Esophagus (tissue), 2 donors: ENCODE measurements at regions not wholly inside any gene's neighbourhood (a gene's known extent, or its start where the extent isn't known, plus 50 kb on each side); places are given as distances from the start of the nearest gene placed in this dataset.

Experiments
- H3K27ac ChIP-seq, 2 donors: one replicate each; pipeline ENCODE4 v1.5.1; 2013; ENCODE audit warnings: low read depth in 2 of 2, mild to moderate bottlenecking in 2 of 2, inconsistent platforms in 1 of 2, low read length in 1 of 2, moderate library complexity in 1 of 2
- H3K27me3 ChIP-seq, 2 donors: one replicate each; pipeline ENCODE4 v1.6.1; 2013; ENCODE audit warnings: low read length in 2 of 2, control low read depth in 1 of 2, mild to moderate bottlenecking in 1 of 2; ENCODE audit not compliant: insufficient read depth in 2 of 2, control insufficient read depth in 1 of 2
- H3K36me3 ChIP-seq, 2 donors: one replicate each; pipeline ENCODE4 v1.6.1; 2013; ENCODE audit warnings: low read length in 1 of 2; ENCODE audit not compliant: control insufficient read depth in 2 of 2, insufficient read depth in 2 of 2
- H3K4me1 ChIP-seq, 2 donors: one replicate each; pipeline ENCODE4 v1.6.1; 2013; ENCODE audit warnings: low read length in 1 of 2; ENCODE audit not compliant: control insufficient read depth in 2 of 2, insufficient read depth in 2 of 2
- H3K4me3 ChIP-seq, 2 donors: one replicate each; pipeline ENCODE4 v1.5.1; 2013; ENCODE audit warnings: low read length in 2 of 2, mild to moderate bottlenecking in 2 of 2, low read depth in 1 of 2, moderate library complexity in 1 of 2
- H3K9me3 ChIP-seq, 2 donors: one replicate each; pipeline ENCODE4 v1.6.1; 2013; ENCODE audit warnings: mild to moderate bottlenecking in 2 of 2, low read depth in 1 of 2, low read length in 1 of 2, moderate library complexity in 1 of 2; ENCODE audit not compliant: control insufficient read depth in 2 of 2, insufficient read depth in 1 of 2
- WGBS, 2 donors: extraction: QIAGEN DNeasy Blood & Tissue Kit; methylation state at CpG; one replicate each; pipeline ENCODE4 v1.1.7; 2013; 5-methylcytosine and 5-hydroxymethylcytosine counted together
- donor health status: healthy with polysubstance abuse.
- donor health status: Bipolar disorder and iron deficiency.

DNA sequence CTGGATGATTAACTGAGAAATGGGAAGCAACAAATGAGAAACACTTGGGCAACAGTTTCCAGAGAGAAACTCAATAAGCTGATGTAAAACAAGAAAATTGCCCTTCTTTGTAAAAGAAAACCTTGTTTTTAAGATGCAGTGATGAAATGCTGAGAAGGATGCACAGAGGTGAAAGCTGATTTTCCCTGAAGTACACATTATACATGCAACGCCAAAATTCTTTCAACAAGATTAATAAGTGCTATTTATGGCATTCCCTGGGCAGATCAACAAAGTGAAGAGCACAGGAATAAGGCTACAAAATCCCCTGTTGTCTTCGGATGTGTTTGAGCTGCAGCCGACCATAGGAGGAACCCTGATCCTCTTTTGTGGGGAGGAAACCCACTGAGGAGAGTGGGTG, 208.0 kb upstream of the ANKH start:
- Histone ChIP-seq H3K36me3 (no peaks in the 10 kb centered on the region), H3K27me3 (no peaks in the 10 kb centered on the region), H3K9me3 (no peaks in the 10 kb centered on the region), H3K4me3 (no peak overlapping the region), H3K27ac (no peak overlapping the region), H3K4me1 (peaks cover 0 to 4% of the 10 kb centered on the region in 2 donors)
- WGBS, 2 donors, result 38 to 46% methylated on average over 3 of the region's 3 CpGs

DNA sequence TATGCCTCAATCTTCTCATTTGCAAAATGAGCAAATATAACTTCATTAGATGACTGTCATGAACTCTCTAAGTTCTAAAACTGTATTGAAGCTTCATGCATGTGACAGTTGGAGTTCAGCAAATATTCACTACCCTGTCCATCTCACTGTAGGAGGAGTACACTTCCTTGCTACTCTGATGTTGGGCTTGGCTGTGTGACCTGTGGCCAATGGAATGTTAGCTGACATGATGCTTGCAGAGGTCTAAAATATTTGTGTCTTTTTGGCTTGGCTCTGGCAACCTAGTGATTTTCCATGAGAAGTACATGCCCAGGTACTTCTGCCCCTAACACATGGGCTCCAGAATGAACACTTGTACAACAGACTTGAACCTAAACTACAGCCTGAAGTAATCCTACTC, 203.1 kb upstream of the ANKH start:
- Histone ChIP-seq H3K4me1 (peaks cover 0 to 4% of the 10 kb centered on the region in 2 donors), H3K36me3 (no peaks in the 10 kb centered on the region), H3K27ac (no peak overlapping the region), H3K9me3 (no peaks in the 10 kb centered on the region), H3K4me3 (no peak overlapping the region), H3K27me3 (no peaks in the 10 kb centered on the region)

GRCh38 chr5:15073453-15073852, 201.9 kb upstream of the ANKH start:
- Histone ChIP-seq H3K4me1 (peaks cover 0 to 4% of the 10 kb centered on the region in 2 donors), H3K27ac (no peak overlapping the region), H3K27me3 (no peaks in the 10 kb centered on the region), H3K4me3 (no peak overlapping the region), H3K9me3 (no peaks in the 10 kb centered on the region), H3K36me3 (no peaks in the 10 kb centered on the region)
- WGBS, 2 donors, result 76 to 83% methylated on average over 3 of the region's 3 CpGs

DNA sequence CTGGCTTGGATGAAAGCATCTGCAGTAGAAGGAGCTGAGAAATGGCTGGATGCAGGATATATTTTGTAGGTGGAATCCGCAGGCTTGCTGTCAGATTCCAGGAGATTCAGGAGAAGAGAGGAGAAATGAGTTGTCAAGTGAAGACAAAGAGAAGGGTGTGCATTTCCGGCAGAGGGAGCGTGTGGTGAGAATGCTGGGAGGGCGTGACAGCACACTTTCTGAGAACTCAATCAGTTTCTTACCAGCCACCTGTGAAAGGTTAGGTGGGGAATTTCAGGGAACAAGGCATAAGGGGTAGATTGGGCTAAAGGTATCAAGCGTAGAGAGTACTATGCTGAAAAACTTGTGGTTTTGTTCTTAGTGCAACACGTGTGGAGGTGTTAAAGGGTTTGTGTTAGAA, 199.3 kb upstream of the ANKH start:
- no peak overlapping the region for H3K27ac ChIP-seq
- H3K9me3 ChIP-seq, result no peaks in the 10 kb centered on the region
- H3K4me1 ChIP-seq, result no peaks in the 10 kb centered on the region
- no peak overlapping the region for H3K4me3 ChIP-seq
- H3K36me3 ChIP-seq, result no peaks in the 10 kb centered on the region
- H3K27me3 ChIP-seq, result no peaks in the 10 kb centered on the region
- WGBS, 2 donors, result 80 to 82% methylated on average over 6 of the region's 6 CpGs

GRCh38 chr5:15069407-15069905, 197.9 kb upstream of the ANKH start:
- H3K27me3 ChIP-seq, result no peaks in the 10 kb centered on the region
- no peak overlapping the region for H3K4me3 ChIP-seq
- WGBS, 2 donors, result 47 to 52% methylated on average over 1 of the region's 1 CpG
- no peaks in the 10 kb centered on the region for H3K9me3 ChIP-seq
- no peak overlapping the region for H3K27ac ChIP-seq
- H3K4me1 ChIP-seq, result no peaks in the 10 kb centered on the region
- no peaks in the 10 kb centered on the region for H3K36me3 ChIP-seq

DNA sequence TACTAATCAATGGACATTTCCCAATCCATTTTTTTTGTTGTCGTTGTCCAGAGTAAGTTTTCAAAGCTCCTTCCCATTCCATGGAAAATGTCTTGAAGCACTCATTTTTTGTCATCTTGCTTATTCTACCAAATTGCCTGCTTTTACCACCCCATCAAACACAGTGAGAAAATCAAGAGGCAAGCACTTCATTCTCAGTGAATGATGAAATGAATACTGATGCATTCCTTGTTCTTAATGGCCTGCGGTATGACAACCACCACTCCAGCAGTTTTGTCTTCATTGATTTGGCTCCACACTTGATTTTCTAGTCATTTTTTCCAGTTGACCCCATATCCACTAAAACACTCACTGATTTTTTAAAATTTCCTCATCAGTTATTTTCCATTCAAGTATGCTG, 193.5 kb upstream of the ANKH start:
- 76 to 82% methylated on average over 2 of the region's 2 CpGs for WGBS, 2 donors
- Histone ChIP-seq H3K4me1 (no peaks in the 10 kb centered on the region), H3K4me3 (no peak overlapping the region), H3K27me3 (no peaks in the 10 kb centered on the region), H3K9me3 (no peaks in the 10 kb centered on the region), H3K27ac (no peak overlapping the region), H3K36me3 (no peaks in the 10 kb centered on the region)

DNA sequence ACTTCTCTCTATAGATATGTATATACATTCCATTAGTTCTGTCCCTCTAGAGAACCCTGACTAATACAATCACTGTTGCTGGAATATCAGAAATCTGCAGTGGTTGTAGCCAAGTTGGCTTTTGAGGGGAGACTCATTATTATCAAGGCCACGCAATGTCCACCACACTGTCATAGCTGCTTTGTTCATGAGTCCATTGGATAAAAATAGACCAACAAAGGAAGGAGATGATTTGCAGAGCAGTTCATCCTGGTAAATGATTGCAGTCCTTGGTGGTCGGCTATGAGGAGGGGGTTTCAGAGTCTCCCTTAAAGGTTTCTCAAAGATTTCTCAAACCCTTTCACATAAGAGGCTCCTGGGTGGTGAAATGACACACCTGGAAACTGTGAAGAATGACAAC, 192.8 kb upstream of the ANKH start:
- WGBS, 2 donors, result 68 to 86% methylated on average over 2 of the region's 2 CpGs
- Histone ChIP-seq H3K4me3 (no peak overlapping the region), H3K27me3 (no peaks in the 10 kb centered on the region), H3K9me3 (no peaks in the 10 kb centered on the region), H3K4me1 (no peaks in the 10 kb centered on the region), H3K27ac (no peak overlapping the region), H3K36me3 (no peaks in the 10 kb centered on the region)

- H3K36me3 ChIP-seq, result no peaks in the 10 kb centered on the region
- H3K4me3 ChIP-seq, result no peak overlapping the region
- H3K4me1 ChIP-seq, result peaks cover 0 to 2% of the 10 kb centered on the region in 2 donors
- 79 to 81% methylated on average over 6 of the region's 6 CpGs for WGBS, 2 donors
- H3K27me3 ChIP-seq, result no peaks in the 10 kb centered on the region
- peaks cover 0 to 10% of the 10 kb centered on the region in 2 donors for H3K9me3 ChIP-seq
- no peak overlapping the region for H3K27ac ChIP-seq
Observed at GRCh38 chr5:15056988-15057592, 185.5 kb upstream of the ANKH start.

- no peaks in the 10 kb centered on the region for H3K27me3 ChIP-seq
- no peak overlapping the region for H3K27ac ChIP-seq
- no peaks in the 10 kb centered on the region for H3K4me1 ChIP-seq
- H3K4me3 ChIP-seq, result no peak overlapping the region
- H3K9me3 ChIP-seq, result no peaks in the 10 kb centered on the region
- WGBS, 2 donors, result 75 to 79% methylated on average over 3 of the region's 3 CpGs
- H3K36me3 ChIP-seq, result no peaks in the 10 kb centered on the region
Observed at GRCh38 chr5:15044521-15044920, 172.9 kb upstream of the ANKH start.

DNA sequence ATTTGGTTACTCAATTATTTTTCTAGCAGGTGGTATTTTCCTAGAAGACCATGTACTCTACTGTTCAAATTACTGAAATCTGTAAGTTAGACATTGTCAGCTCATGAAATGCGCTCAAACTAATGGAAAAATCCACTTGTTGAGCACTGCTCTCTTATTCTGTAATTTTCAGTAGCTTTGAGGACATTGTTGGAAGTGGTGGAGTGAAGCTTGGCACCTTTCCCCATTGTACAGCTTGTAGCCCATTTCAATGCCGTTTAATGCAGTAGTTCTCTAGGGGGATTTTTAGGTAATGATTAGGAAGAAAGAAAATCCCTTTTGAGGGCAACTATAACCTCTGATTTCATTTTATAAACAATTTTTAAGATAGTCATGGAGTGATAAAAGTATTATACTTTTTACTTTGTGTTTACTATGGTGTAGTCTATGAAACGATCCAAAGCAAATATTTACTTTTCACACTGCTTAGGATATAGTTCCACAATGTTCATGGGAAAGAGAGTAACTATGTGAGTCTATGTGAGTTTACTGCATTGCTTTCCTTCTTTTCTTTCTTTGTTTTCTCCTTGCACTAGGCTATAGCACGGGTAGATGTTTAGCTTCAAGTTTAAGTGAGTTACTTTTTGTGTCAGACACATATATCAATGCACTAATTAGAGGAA, 165.8 kb upstream of the ANKH start:
- H3K27me3 ChIP-seq, result no peaks in the 10 kb centered on the region
- H3K4me1 ChIP-seq, result no peaks in the 10 kb centered on the region
- peaks cover 0 to 2% of the 10 kb centered on the region in 2 donors for H3K9me3 ChIP-seq
- 49 to 51% methylated on average over 4 of the region's 4 CpGs for WGBS, 2 donors
- H3K27ac ChIP-seq, result no peak overlapping the region
- no peak overlapping the region for H3K4me3 ChIP-seq
- no peaks in the 10 kb centered on the region for H3K36me3 ChIP-seq
